Spleen (tissue), 7 donors: ENCODE measurements at regions not wholly inside any gene's neighbourhood (a gene's known extent, or its start where the extent isn't known, plus 50 kb on each side); places are given as distances from the start of the nearest gene placed in this dataset.

Experiments
- POLR2AphosphoS5 ChIP-seq, 3 donors: sonication (generic); formaldehyde crosslinking; IDR thresholded peaks; one replicate each; pipeline ENCODE4 v1.5.1; 2017; ENCODE audit warnings: antibody characterized with exemption in 3 of 3
- TF ChIP-seq, protein P1 (sequence below), 11 experiments: fragments of 200-600 bp in 7 of 11; fragments of 450-650 bp in 4 of 11; sonication (generic) in 4 of 11; IDR thresholded peaks in 8 of 11; conservative IDR thresholded peaks in 3 of 11; 1 replicate in 7 of 11; 2 replicates in 4 of 11; pipeline versions ENCODE4 v1.4.0 to v1.8.0; 2016 to 2021; ENCODE audit warnings: antibody characterized with exemption in 11 of 11, inconsistent platforms in 4 of 11, mild to moderate bottlenecking in 1 of 11
- donor health status: DM: no; HTN: no; CAD: no; lungs with moderate emphysema.
- donor health status: DM: no; HTN: no; CAD: no.
- donor health status: DM: no; HTN: no; CAD: no.

GRCh38 chr1:204792354-204792692 lies 78.3 kb upstream of the NFASC start:
- TF ChIP-seq POLR2AphosphoS5 (IDR thresholded peaks at IDR 0.05), result no peak
- TF ChIP-seq, protein P1, sequence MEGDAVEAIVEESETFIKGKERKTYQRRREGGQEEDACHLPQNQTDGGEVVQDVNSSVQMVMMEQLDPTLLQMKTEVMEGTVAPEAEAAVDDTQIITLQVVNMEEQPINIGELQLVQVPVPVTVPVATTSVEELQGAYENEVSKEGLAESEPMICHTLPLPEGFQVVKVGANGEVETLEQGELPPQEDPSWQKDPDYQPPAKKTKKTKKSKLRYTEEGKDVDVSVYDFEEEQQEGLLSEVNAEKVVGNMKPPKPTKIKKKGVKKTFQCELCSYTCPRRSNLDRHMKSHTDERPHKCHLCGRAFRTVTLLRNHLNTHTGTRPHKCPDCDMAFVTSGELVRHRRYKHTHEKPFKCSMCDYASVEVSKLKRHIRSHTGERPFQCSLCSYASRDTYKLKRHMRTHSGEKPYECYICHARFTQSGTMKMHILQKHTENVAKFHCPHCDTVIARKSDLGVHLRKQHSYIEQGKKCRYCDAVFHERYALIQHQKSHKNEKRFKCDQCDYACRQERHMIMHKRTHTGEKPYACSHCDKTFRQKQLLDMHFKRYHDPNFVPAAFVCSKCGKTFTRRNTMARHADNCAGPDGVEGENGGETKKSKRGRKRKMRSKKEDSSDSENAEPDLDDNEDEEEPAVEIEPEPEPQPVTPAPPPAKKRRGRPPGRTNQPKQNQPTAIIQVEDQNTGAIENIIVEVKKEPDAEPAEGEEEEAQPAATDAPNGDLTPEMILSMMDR (IDR thresholded peaks at IDR 0.05 in 8 of 11, conservative IDR thresholded peaks at IDR 0.05 in 3 of 11), result no peak
